Hepatocyte (in vitro differentiated cells): ENCODE measurements at regions not wholly inside any gene's neighbourhood (a gene's known extent, or its start where the extent isn't known, plus 50 kb on each side); places are given as distances from the start of the nearest gene placed in this dataset.

ENCODE experiments used
- DNase-seq: peaks from one replicate; pipeline ENCODE4 v3.0.0-alpha.2; 2016; ENCODE audit warnings: low spot score
- H2AFZ ChIP-seq: fragments of 200-600 bp; sonication (generic); 2 replicates; pipeline ENCODE4 v1.6.0; 2016; ENCODE audit warnings: antibody characterized with exemption, mild to moderate bottlenecking
- H3K27ac ChIP-seq: fragments of 200-600 bp; sonication (generic); 2 replicates; pipeline ENCODE4 v1.5.1; 2016; ENCODE audit warnings: mild to moderate bottlenecking
- H3K27me3 ChIP-seq: fragments of 200-600 bp; sonication (generic); 2 replicates; pipeline ENCODE4 v1.6.1; 2016
- H3K36me3 ChIP-seq: fragments of 200-600 bp; sonication (generic); replicated peaks from 2 replicates; pipeline ENCODE4 v1.5.1; 2016; ENCODE audit warnings: low read depth; ENCODE audit not compliant: insufficient read depth
- H3K4me1 ChIP-seq: fragments of 200-600 bp; sonication (generic); 2 replicates; pipeline ENCODE4 v1.5.1; 2016; ENCODE audit warnings: mild to moderate bottlenecking, moderate library complexity; ENCODE audit not compliant: insufficient read depth
- H3K4me2 ChIP-seq: fragments of 200-600 bp; sonication (generic); 2 replicates; pipeline ENCODE4 v1.6.0; 2016
- H3K4me3 ChIP-seq: fragments of 200-600 bp; sonication (generic); 2 replicates; pipeline ENCODE4 v1.5.1; 2016; ENCODE audit warnings: mild to moderate bottlenecking
- H3K79me2 ChIP-seq: fragments of 200-600 bp; sonication (generic); 2 replicates; pipeline ENCODE4 v1.6.0; 2017; ENCODE audit warnings: mild to moderate bottlenecking
- H3K9me2 ChIP-seq: fragments of 200-600 bp; sonication (generic); replicated peaks from 2 replicates; pipeline ENCODE4 v1.6.0; 2017; ENCODE audit warnings: mild to moderate bottlenecking; ENCODE audit not compliant: insufficient read depth
- H3K9me3 ChIP-seq: fragments of 200-600 bp; sonication (generic); 2 replicates; pipeline ENCODE4 v1.5.1; 2016; ENCODE audit warnings: low read depth, mild to moderate bottlenecking
- H4K20me1 ChIP-seq: fragments of 200-600 bp; sonication (generic); 2 replicates; pipeline ENCODE4 v1.6.0; 2016; ENCODE audit warnings: mild to moderate bottlenecking; ENCODE audit not compliant: insufficient read depth, poor library complexity, severe bottlenecking
- CTCF ChIP-seq: fragments of 200-600 bp; sonication (generic); IDR thresholded peaks from 2 replicates; pipeline ENCODE4 v1.5.1; 2016; ENCODE audit warnings: antibody characterized with exemption, mild to moderate bottlenecking; ENCODE audit not compliant: poor library complexity
- EZH2 ChIP-seq: fragments of 200-600 bp; sonication (generic); IDR thresholded peaks from 2 replicates; pipeline ENCODE4 v1.6.1; 2016; ENCODE audit warnings: antibody characterized with exemption, mild to moderate bottlenecking, borderline replicate concordance
- EZH2phosphoT487 ChIP-seq: fragments of 200-600 bp; sonication (generic); IDR thresholded peaks from one replicate; pipeline ENCODE4 v1.6.1; 2018; ENCODE audit warnings: antibody characterized with exemption, mild to moderate bottlenecking, low read depth, moderate library complexity; ENCODE audit not compliant: unreplicated experiment, severe bottlenecking
- WGBS: methylation state at CpG from one replicate; pipeline ENCODE4 v1.1.6; 2016; ENCODE audit warnings: low lambda C conversion rate; ENCODE audit errors: missing lambda C conversion rate; 5-methylcytosine and 5-hydroxymethylcytosine counted together

DNA sequence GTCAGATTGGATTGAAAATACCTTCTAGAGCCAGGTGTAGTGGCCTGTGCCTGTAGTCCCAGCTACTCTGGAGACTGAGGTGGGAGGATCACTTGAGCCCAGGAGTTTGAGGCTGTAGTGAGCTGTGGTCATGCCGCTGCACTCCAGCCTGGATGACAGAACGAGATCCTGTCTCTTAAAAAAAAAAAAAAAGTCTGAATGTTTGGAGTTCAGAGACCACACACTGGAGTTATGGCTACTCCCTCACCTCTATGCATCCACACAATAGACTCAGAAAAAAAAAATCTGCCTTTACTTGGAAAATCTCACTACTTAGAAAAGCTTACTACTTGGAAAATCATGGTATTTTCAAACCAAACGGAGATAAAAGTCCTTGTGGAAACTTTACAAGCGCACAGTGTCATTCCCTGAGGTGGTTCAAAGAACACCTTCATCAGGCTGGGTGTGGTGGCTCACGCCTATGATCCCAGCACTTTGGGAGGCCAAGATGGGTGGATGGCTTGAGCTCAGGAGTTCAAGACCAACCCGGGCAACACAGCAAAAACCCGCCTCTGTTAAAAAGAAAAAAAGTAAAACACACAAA is 63.9 kb upstream of the PICALM start:
- TF ChIP-seq EZH2 (no peak), EZH2phosphoT487 (no peak), CTCF (no peak)
- Histone ChIP-seq H3K4me3 (no peak overlapping the region), H3K27ac (no peak overlapping the region), H3K9me2 (no peaks in the 10 kb centered on the region), H3K9me3 (no peaks in the 10 kb centered on the region), H3K4me2 (no peak overlapping the region), H4K20me1 (no peaks in the 10 kb centered on the region), H3K27me3 (no peaks in the 10 kb centered on the region), H3K36me3 (no peaks in the 10 kb centered on the region), H3K4me1 (peaks cover 12% of the 10 kb centered on the region), H3K79me2 (no peaks in the 10 kb centered on the region), H2AFZ (no peak overlapping the region)
- no peak for DNase-seq
- 81% methylated on average over 7 of the region's 7 CpGs for WGBS

DNA sequence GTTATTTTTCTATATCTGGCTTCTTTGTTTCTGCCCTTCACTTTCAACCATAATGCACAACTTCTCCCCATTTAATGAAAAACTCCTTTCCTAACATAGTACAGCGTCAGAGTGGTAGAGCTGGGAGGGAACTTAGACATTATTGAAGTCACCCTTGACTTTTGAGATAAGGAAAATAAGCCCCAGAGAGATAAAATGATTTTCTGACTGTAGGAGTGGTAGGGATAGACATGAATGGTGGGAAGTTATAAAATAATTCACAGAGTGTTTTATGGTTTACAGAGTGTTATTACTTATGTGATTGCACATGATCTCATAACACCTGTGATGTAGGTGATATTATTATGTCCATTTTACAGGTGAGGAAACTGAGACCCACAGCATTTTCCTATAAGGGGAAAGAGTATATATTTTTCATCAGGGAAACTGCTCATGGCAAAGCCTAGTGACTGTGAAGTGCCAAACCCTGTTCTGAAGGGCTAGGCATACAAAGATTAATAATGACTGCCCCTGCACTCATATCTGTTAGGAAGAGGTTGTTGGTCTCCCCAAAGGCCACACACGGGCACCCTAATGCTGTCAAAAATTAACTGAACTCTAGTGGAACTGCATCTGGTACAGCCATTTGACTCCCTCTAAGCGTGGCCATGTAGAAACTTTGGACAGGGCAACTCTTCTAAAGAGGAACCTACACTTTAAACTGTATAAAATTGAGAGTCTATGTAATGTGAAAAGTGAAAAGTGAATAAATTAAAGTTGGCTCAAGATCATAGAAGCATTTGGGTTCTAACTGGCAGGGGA is 61.1 kb upstream of the PICALM start:
- Histone ChIP-seq H3K36me3 (no peaks in the 10 kb centered on the region), H2AFZ (no peak overlapping the region), H3K79me2 (no peaks in the 10 kb centered on the region), H3K4me2 (no peak overlapping the region), H3K9me3 (no peaks in the 10 kb centered on the region), H3K27ac (no peak overlapping the region), H3K4me3 (no peak overlapping the region), H4K20me1 (no peaks in the 10 kb centered on the region), H3K9me2 (no peaks in the 10 kb centered on the region), H3K27me3 (no peaks in the 10 kb centered on the region), H3K4me1 (peaks cover 9% of the 10 kb centered on the region)
- no peak for DNase-seq
- TF ChIP-seq EZH2phosphoT487, result no peak
- WGBS, result 72% methylated on average over 3 of the region's 3 CpGs

GRCh38 chr11:86128914-86129313 is 60.0 kb upstream of the PICALM start:
- WGBS, result 95% methylated on average over 2 of the region's 2 CpGs
- H3K4me1 ChIP-seq, result peaks cover 9% of the 10 kb centered on the region
- no peak for DNase-seq

More at GRCh38 chr11:86128914-86129313, 60.0 kb upstream of the PICALM start:
- no peaks in the 10 kb centered on the region for H3K27me3 ChIP-seq
- H3K9me2 ChIP-seq, result no peaks in the 10 kb centered on the region
- no peak overlapping the region for H3K4me2 ChIP-seq
- H3K27ac ChIP-seq, result no peak overlapping the region
- H3K36me3 ChIP-seq, result no peaks in the 10 kb centered on the region
- H2AFZ ChIP-seq, result no peak overlapping the region
- no peaks in the 10 kb centered on the region for H4K20me1 ChIP-seq
- H3K9me3 ChIP-seq, result no peaks in the 10 kb centered on the region
- TF ChIP-seq CTCF (no peak), EZH2 (no peak), EZH2phosphoT487 (no peak)
- H3K4me3 ChIP-seq, result no peak overlapping the region
- no peaks in the 10 kb centered on the region for H3K79me2 ChIP-seq
